ENCODE measurements at regions not wholly inside any gene's neighbourhood (a gene's known extent, or its start where the extent isn't known, plus 50 kb on each side); places are given as distances from the start of the nearest gene placed in this dataset.
"Not testable (repeated sequence)": the region's sequence is repeated elsewhere in the genome, so short reads cannot be mapped to it uniquely, and the experiment has no call there.

DNA sequence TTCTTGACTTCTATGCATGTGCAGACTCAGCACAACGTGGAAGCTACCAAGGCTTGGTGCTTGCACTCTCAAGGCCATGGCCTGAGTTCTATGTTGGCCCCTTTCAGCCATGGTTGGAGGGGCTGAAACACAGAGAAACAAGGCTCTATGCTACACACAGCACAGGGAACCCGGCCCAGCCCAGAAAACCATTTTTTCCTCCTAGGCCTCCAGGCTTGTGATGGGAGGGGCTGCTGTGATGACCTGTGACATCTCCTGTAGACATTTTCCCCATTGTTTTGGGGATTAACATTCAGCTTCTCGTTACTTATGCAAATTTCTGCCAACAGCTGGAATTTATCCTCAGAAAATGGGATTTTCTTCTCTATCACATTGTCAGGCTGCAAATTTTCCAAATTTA is 678.7 kb downstream of the KCNJ18 start:
- TF ChIP-seq, protein P1, sequence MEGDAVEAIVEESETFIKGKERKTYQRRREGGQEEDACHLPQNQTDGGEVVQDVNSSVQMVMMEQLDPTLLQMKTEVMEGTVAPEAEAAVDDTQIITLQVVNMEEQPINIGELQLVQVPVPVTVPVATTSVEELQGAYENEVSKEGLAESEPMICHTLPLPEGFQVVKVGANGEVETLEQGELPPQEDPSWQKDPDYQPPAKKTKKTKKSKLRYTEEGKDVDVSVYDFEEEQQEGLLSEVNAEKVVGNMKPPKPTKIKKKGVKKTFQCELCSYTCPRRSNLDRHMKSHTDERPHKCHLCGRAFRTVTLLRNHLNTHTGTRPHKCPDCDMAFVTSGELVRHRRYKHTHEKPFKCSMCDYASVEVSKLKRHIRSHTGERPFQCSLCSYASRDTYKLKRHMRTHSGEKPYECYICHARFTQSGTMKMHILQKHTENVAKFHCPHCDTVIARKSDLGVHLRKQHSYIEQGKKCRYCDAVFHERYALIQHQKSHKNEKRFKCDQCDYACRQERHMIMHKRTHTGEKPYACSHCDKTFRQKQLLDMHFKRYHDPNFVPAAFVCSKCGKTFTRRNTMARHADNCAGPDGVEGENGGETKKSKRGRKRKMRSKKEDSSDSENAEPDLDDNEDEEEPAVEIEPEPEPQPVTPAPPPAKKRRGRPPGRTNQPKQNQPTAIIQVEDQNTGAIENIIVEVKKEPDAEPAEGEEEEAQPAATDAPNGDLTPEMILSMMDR (IDR thresholded peaks at IDR 0.05; ENCODE audit: extremely low read depth in 1 of 2, insufficient read depth in 1 of 2, low read depth in 1 of 2, low read length in 2 of 2) = not testable (repeated sequence)
- TF ChIP-seq, protein P2, sequence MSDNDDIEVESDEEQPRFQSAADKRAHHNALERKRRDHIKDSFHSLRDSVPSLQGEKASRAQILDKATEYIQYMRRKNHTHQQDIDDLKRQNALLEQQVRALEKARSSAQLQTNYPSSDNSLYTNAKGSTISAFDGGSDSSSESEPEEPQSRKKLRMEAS (IDR thresholded peaks at IDR 0.05; ENCODE audit: insufficient read depth, insufficient read length) = not testable (repeated sequence)
- not testable (repeated sequence) for TF ChIP-seq POLR2A (IDR thresholded peaks at IDR 0.05; ENCODE audit: low read depth, low read length); EZH2 (IDR thresholded peaks at IDR 0.05; ENCODE audit: borderline replicate concordance, low read depth, low read length, severe bottlenecking); POLR2AphosphoS5 (IDR thresholded peaks at IDR 0.05; ENCODE audit: insufficient read depth, low read depth, low read length); FOS (IDR thresholded peaks at IDR 0.05; ENCODE audit: borderline replicate concordance, insufficient read depth, low read length)
